ENCODE measurements at regions not wholly inside any gene's neighbourhood (a gene's known extent, or its start where the extent isn't known, plus 50 kb on each side); places are given as distances from the start of the nearest gene placed in this dataset.

DNA sequence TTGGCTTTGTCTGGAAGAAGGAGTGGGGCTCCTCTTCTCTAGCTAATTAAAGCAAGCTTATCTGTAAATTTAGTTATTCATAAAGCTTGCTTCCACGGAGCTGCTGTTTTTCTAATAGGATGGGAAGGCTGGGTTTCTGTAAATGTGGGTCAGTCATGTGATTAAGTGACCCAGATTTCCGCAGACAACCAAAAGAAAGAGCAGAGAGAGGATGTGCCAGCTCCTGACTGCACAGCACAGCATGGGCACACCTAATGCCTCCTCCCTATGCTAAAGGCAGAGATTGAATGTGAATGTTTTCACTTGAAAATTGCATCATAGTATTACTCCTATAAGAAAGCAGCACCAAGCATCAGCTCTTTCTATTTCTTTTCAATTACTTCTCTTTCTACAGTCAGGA, 160.2 kb downstream of the FAT3 start:
- TF ChIP-seq EZH2 (IDR thresholded peaks at IDR 0.05) (no peak), EZH2phosphoT487 (IDR thresholded peaks at IDR 0.05) (no peak)
- TF ChIP-seq, protein P1, sequence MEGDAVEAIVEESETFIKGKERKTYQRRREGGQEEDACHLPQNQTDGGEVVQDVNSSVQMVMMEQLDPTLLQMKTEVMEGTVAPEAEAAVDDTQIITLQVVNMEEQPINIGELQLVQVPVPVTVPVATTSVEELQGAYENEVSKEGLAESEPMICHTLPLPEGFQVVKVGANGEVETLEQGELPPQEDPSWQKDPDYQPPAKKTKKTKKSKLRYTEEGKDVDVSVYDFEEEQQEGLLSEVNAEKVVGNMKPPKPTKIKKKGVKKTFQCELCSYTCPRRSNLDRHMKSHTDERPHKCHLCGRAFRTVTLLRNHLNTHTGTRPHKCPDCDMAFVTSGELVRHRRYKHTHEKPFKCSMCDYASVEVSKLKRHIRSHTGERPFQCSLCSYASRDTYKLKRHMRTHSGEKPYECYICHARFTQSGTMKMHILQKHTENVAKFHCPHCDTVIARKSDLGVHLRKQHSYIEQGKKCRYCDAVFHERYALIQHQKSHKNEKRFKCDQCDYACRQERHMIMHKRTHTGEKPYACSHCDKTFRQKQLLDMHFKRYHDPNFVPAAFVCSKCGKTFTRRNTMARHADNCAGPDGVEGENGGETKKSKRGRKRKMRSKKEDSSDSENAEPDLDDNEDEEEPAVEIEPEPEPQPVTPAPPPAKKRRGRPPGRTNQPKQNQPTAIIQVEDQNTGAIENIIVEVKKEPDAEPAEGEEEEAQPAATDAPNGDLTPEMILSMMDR (IDR thresholded peaks at IDR 0.05), result no peak
